ENCODE measurements at regions not wholly inside any gene's neighbourhood (a gene's known extent, or its start where the extent isn't known, plus 50 kb on each side); places are given as distances from the start of the nearest gene placed in this dataset.

DNA sequence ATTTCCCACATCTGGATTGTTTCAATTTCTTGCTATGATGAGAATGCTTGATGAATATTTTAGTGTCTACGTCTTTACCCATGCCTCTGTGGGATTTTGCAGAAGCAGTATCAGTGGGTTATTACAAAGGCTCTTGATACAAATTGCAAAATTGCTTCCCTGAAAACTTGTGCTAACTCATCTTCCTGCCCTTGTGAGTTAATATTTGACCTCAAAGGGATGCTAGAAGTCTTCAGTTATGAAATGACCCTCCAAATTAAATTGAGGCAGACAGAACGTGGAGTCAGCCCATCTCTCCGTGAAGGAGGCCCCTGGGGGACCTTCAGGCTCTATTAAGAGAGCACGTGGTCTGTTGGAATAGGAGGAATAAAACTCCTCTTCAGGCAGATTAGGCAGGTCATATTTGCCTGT, 239.2 kb upstream of the HS6ST1 start:
- no peak for DNase-seq

DNA sequence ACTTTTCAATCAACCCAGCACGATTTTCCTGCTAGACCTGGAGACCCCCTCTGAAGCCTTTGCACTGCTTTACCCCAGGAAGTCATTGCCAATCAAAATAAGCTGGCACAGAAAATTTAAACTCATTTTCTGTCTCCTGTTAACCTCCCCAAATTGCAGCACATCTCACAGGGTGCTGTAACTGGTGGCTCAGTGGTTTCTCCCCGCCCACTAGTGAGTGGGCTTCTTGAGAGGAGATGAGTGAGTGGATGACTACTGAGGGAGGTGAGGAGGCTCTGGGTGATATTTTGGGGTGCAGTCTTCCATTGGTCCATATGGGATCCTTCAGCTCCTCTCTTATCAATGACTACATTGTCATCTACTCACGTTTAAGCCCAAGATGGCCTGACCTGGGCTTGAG, 239.8 kb upstream of the HS6ST1 start:
- no peak for DNase-seq

DNA sequence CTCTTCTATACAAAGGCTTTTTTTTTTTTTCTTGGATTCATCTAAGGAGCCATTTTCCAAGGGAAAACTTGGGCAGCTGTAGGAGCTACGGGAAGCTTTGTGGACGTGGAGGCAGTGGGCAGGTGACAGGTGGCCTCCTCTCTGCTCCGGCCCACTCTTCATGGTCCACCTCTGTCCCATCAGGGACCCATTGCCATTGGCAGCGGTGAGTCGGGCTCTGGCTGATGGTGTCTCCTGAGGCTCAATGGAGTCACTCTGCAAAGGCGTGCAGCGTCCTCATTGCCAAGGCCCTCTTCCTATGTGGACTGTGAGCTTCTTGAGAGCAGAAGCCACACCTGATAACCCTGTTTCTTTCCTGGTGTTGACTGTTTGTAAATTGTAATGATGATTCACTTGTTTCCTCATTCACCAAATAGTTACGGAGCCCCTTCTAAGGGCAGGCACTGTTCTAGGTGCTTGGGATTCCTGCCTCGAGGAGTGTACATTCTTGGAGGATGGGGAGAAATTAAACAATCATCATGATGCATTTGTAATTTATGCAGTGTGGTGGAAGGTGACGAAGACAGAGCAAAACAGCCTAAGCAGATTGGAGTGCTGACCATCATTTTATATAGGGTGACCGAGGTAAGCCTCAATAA, 240.3 kb upstream of the HS6ST1 start:
- no peak for DNase-seq

DNA sequence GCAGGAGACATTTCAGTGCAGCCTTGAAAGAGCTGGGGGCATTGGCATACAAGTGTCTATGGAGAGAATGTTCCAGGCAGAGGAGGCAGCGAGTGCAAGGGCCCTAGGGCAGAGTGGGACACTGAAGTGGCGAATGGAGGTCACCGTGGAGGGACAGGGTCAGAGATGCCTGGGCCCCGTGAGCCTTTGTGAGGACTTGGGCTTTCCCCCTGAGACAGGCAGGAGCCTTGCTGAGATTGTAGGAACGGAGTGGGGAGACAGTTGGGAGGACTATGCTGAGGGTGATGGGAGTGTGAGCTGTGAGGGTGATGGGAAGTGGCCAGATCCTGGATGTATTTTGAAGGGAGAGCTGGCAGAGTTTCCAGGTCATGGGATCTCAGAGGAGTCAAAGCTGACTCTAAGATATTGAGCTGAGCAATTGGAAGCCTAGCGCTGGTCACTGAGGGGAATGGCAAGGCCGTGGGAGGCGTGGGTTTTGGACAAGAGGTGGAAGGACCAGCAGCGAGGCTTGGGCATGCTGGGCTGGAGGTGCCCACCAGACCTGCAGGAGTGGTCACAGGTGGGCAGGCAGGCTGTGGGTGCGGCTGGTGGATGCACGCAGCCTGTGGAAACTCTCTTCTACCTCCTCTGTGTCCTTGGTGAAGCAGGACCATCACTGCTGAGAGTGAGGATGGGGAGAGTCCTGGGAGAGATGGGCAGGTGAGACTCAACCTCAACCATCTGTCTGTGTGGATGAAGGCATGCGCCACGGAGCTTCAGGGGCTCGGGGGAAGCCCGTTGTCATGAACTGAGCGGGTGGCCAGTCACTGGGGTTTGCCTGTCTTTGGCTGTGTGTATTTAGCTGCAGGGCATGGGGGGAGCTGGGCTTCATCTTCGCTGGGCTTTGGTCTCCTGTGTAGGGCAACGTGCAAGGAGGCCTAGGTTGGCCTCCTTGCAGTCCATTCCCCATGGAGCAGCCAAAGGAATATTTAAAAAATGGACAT, 241.2 kb upstream of the HS6ST1 start:
- DNase-seq = no peak

DNA sequence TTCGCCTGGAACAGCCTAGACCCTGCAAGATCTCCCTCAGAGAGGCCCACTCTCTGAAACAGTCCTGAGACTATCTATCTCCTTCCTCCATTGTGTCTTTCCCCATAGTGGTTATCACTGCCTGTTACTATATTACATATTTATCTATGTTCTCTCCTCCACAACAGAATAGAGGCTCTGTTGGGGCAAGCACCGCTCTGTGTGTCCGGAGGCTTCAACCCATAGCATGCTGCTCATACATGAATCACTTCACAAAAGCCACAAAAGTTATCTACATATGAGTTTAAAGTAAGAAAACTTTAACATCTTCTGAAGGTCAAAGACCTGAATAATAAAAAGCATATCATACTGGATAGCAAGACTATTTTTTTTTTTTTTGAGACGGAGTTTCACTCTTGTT, 242.1 kb upstream of the HS6ST1 start:
- DNase-seq = no peak

DNA sequence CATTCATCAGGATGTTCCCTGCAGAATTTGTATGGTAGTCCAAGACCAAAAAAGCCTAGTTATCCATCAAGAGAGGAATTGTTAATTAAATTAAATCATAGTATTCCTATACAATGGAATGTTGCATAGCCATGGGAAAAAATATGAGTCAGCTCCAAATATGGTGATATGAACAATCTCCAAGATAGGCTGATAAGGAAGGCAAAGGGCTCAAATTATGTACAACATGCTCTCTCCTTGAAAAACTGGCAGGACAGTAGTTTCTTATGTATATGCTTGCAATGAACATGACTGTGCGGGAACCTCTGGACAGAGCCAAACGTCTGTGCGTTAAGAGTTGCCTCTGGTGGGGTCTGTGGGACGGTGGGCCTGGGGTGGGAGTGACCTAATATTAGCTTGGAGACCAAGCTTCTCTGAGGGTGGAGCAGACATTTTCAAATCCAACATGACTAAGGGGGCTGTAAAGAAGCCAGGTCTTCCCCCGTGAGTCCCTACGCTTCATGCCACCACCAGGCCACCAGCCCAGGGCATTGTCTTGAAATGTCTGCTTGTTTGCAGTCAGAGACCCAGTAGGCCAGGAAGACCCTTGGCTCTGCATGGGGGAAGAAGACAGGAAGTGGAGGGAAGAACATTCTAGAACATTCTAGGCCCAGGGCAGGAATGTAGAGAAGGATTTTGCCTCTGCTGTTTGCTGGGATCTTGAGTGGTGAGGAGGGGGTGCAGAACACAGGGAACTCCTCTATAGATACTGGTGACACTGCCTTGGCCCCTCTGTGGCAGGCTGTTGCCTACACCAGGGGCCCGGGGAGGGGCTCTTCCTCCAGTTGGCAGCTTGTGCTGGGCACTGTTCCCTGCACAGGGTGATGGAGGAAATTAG, 244.0 kb upstream of the HS6ST1 start:
- DNase-seq = no peak

DNA sequence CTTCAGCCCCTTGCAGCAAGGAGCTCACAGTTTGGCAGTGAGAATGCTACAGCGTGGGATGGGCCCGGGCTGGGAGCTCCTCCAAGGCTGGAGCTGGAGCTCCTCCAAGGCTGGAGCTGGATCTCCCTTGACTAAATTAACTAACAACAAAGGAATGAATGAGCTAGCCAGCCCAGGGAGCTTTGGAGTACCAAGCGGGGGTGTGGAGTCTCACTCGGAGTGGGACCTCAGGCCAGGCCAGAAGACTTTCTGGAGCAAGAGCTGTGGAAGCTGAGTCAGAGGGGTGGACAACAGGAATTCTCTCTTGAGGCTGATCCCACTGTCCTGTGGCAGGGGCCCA, 244.7 kb upstream of the HS6ST1 start:
- DNase-seq = no peak

DNA sequence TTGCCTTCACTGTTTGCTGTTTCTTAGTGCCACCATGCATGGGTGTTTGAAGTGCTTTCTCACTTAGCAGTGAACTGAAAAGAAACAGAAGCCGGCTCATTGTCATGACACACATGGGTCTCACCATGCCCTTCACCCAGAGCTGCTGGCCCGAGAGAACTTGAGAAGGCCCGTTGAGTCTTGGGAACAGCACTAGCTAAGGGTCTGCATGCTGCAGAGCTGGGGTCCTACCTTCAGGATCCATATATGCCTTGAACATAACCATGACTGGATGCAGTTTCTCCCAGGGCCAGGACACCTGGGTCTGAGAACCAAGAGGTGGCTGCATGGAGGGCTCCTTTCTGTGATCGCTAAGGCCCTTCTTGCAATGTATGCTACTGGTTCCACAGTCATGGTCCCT, 245.5 kb upstream of the HS6ST1 start:
- no peak for DNase-seq

DNA sequence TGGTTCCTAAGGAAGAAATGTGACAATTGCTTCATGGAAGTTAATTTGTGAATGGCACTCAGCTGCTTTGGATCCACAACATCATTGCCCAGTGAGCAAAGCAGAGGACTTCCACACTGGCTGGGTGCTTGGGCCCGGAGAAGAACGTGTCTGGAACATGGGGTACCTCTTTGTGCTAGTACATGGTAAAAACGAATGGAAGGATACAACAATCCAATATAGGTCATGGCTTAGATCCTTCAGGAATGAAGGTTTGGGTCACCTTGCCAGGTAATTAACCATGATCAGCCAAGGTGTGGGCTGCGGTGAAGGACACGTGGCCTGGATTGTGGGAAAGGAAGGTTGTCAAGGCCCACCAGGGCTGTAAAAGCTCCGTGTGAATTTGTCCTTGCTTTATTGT, 245.9 kb upstream of the HS6ST1 start:
- no peak for DNase-seq

DNA sequence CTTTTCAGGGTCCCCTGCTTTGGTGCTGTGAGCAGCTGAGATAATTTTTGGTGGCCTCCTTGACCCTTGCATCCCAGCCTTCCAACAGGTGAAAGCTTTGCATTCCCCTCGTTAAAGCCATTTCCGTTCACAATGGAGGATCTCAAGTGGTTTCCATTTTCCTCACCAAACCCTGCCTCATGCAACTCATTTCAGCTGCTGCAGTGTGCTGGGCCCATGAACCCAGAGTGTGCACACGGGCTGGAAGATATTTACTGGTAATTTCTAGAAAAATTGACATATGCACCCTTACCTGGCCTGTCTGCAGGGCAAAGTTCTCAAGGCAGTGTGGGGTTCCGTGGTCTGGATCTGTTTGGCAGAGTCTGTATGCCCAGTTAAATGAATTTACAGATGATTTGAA, 246.8 kb upstream of the HS6ST1 start:
- DNase-seq = no peak

DNA sequence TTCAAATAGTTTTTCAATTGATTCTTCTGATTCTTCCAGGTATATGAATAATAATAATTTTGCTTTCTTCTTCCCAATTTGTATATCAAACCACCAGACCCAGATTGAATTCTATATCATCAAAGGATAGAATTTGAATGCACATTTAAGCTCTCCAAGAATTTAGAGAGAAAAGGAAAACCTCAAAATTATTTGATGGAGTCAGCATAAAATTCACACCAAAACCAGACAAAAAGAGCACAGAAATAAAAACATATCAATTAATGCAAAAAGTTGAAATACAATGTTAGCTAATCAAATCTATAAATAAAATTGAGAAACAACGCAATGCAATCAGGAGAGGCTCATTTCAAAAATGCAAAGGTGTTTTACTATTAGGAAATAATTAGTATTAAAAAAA, 248.0 kb upstream of the HS6ST1 start:
- no peak for DNase-seq

DNA sequence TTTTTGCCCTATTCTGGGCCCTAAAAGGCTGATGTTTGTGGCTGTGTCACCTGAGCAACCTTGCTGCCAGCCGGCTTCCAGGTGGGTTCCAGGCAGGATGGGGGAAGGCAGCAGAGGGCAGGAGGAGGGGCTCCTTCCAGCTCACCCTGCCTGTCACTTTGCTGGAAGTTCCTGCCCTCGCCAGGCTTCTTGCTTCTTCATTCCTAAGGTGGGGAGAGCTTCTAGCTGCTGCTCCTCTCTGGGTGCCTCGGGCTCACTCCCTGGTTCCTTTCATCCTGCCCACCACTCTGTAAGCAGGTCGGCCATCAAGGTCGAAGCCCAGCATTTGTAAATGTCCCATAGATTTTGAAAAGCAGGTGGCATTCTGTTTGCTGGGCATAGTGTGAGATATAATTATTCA, 249.4 kb upstream of the HS6ST1 start:
- DNase-seq = no peak

DNA sequence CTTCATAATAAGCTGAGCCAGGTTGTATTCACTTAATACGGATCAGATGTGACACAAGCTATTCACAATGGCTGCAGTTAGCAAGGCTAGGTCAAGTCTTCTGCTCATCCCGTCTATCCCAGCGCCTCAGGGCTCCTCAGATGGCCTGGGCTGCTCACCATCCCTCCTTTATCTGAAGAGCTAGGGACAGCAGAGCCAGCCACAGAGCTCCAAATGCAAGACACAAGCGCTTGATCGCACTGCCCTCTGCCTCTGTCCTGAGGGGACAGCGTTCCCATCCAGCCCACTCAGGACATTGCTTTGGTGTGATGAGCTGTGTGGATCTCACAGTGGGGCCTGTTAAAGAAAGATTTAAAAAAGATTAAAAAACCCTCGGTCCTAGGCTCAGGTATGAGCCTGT, 254.4 kb upstream of the HS6ST1 start:
- DNase-seq = no peak

DNA sequence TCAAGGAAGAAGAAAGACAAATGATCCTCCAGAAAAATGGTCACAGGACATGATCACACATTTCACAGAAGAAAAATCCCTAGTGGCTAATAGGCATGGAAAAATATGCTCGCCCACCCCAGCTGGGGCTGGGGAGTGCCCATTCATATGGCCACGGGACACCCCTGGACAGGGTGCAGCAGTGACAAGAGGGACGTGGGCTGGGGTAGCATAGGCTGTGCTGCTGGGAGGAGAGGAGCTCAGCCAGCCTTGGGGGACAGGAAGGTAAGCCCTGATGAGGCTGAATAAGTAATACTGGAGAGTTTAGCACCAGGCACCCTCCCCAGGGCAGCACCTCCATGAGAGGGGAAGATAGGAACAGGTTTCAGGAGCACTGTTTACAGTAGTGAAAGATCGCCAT, 254.9 kb upstream of the HS6ST1 start:
- DNase-seq = no peak

DNA sequence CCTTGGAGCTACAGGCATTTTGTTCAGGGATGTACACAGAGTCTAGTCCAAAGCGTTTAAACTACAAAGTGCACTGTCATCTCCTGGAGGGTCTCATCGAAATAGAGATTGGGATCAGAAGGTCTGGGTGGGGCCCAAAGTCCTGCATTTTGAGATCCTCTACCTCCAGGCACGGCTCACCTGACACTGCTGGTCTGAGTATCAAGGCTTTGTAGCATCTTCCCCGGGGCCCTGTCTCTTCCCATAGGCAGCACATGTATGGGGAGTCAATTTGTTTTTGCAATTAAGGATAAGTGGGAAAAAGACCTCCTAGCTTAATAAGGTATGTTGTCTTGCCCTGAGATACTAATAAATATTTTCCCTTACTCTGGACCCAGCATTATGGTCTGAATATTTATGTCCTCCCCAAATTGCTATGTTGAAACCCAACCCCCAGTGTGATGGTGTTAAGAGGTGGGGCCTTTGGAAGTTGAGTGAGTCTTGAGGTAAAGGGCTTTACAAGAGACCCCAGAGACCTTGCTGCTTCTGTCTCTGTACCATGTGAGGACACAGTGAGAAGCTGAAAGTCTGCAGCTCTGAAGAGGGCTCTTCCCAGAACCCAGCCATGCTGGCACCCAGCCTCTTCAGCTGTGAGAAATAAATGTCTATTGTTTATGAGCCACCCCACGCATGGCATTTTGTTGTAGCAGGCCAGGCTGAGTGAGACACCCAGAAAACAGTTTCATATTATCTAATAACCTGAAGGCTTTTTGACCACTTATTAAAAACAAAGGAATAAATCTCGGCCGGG, 258.7 kb upstream of the HS6ST1 start:
- DNase-seq = no peak

DNA sequence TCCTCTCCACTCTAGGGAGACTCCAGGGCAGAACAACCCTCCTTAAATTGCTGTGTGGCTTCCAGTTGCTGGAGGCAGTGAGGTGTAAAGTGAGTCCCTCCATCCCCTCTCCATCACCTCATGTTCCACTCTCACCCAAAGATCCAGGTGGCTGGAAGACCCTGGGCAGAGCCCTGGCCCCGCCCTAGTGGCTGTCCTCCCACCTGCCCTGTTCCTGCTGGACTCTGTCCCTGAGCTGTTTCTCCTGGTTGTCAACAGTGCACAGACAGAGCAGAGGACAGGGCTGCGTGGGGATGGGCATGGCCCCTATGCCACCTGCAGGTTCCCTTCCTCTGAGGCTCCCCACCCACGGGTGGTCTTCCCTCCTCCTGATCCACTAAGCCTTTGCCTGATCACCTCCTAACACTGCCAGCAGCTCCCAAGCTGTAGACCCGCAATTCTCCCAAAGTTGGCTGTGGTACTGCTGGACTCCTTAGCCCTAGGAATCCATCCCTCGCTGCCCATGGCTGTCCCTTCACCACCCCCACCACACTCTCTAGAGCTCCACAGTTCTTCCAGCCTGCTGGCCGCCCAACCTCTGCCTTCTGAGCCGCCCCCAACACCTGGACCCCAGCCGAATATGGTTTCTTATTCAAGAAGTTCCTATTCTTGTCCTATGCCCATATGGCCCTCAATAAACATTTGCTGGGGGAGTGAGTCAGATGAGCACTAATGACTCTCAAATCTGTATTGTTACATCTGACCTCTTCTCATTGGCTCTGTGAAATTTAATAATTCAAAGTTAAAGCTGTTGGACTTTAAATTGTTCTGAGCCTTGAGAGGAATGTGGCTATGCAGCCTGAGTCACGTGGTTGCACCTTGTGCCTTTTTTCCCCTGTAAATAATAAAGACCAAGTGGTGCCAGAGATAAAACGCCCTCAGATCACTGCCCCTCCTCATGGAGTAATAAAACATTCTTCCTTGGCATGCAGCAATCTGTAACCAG, 260.0 kb upstream of the HS6ST1 start:
- no peak for DNase-seq

DNA sequence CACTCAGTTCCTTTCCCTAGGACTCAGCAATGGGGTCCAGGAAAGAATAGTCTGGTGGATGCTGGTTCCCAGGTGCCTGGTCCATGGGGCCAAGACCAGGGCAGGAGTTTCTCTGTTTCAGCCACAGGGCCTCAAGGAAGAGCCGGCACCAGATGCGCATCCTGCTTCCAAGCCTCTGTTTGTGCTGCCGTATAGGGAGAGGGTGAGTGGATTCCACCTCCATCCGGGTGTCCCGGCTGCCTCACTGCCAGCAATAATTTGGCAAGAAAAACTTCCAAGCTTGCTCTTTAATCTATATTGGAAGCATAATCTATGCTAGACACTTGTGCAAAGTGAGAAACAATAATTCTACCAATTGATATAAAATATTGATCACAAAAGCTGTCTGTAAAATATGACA, 261.2 kb upstream of the HS6ST1 start:
- no peak for DNase-seq

DNA sequence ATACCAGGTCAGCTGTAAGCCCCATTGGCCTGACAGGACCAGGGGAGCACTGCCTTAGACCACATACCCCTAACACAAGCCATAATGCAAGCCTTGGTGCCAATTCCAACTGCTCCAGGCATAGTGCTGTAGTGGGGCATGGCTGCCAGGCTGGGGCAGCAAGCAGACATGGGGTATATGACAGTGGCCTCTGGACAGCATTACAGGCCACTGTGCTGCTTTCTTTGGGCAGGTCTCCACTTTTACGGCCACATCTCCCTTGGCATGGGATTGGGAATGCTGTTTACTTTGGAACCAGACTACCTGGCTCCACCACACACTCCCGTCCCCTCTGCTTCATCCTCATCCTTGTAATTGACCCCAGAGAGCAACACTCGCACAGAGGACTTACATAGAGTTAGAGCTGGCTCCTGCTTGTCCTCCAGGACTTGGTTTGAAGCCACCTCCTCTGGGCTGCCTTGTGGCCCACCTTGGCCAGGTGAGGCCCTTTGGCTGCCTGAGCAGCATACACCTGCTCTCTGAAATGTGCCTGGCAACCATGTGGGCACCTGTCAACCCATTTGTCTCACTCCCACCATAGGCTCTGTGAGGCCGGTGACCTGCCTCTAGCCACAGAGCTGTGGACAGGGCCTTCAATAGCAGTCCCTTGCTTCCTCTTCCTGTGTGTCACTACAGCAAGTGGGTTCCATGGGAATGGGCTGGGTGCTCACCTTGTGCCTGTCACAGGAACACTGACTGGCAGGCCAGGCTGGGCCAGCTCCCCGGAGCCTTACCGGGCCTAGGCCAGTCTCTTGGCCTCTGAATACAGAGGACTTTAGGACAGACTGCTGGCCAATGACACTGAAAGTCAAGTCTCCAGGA, 262.6 kb upstream of the HS6ST1 start:
- DNase-seq = no peak

DNA sequence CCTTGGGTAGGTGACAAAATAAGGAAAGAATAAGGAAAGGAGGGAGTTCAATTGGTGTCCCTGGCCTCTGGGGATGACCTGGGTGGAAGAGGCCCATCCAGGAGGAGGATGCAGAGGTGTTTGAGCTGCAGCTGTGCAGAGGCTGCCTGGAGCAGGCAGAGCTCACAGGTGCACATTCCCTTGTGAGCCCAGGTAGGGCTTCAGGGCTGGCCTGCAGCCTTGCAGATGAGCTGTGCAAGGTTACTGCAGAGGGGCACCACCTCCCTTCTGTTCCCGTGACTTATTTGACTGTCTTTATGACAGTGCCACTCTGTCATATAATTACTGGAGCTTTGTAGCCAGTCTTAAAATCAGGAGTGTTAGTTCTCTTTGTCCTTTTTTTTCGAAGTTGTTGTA, 263.2 kb upstream of the HS6ST1 start:
- no peak for DNase-seq

DNA sequence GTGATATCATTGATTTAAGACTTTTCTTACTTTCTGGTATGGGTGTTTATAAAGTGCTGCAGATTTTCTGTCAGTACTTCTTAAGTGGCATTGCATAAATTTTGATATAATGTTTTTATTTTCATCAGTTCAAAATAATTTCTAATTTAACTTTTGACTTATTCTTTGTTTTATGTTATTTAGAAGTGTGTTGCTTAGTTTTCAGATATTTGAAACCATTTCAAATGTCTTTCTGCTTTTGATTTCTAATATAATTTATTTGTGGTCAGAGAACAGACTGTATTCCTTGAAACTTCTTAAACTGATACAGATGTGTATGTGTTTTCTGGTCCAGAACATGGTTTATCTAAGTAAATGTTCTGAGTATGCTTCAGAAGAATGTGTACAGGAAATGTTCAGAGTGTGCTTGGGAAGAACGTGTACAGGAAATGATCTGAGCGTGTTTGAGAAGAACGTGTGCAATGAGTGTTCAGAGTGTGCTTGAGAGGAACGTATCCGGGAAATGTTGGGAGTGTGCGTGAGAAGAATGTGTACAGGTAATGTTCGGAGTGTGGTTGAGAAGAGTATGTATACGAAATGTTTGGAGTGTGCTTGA, 265.7 kb upstream of the HS6ST1 start:
- DNase-seq = no peak

Measured in activated gamma-delta T cell (primary cell).